ENCODE measurements at regions not wholly inside any gene's neighbourhood (a gene's known extent, or its start where the extent isn't known, plus 50 kb on each side); places are given as distances from the start of the nearest gene placed in this dataset.
"Not testable (repeated sequence)": the region's sequence is repeated elsewhere in the genome, so short reads cannot be mapped to it uniquely, and the experiment has no call there.

GRCh38 chr5:105145152-105145551 lies 1582.6 kb upstream of the NUDT12 start:
- ATAC-seq, result no peak

DNA sequence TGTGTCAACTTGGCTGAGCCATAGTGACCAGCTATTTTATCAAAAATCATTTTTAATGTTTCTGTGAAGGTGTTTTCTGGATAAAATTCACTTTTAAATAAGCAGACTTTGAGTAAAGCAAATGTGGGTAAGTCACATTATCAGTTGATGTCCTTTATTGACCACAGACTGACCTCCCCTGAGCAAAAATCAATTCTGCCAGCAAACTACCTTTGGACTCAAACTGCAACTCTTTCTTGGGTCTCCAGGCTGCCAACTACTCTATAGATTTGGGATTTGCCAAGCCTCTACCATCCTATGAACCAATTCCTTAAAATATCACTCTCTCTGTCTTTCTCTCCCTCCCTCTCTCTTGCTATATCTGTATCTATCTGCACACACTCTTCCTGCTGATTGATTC lies 1571.7 kb upstream of the NUDT12 start:
- ATAC-seq, result no peak

GRCh38 chr5:105133087-105133486 lies 1570.5 kb upstream of the NUDT12 start:
- no peak for ATAC-seq

GRCh38 chr5:105132581-105132980 lies 1570.0 kb upstream of the NUDT12 start:
- ATAC-seq, result no peak

DNA sequence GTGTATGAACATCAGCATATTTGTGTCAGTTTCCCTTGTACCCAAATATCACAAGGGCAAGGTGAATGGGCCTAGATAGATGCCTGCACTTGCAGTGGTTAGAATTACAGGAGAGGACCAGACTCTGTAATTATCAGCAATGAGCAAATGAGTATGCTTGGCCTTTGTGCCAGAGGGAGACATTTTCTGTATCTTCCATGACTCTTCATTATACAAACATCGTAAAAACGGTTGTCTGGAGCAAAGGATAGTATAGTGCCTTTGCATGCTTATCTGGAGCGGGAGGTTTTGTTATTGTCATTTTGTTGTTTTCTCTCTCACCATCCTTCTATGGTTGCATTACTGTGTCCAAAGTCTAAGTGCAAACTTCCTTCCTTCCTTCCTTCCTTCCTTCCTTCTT lies 1568.5 kb upstream of the NUDT12 start:
- ATAC-seq, result no peak

DNA sequence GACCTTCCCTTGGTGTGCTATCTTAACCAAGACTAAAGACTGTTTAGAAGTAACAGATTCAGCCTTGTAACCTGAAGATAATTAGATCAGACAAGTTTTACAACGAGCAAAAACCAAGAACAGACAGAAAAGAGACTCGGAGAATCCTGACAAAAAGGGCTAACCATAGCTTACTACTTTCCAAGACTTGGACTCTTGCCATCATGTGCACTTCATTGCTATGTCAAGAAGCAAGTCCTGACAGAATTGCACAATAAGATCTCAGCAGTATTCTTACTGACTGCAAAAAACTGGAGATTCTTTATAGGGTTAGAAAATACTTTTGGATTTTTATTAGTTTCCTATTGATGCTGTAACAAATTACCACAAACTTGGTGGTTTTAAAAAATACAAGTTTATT lies 1539.0 kb upstream of the NUDT12 start:
- ATAC-seq, result no peak

DNA sequence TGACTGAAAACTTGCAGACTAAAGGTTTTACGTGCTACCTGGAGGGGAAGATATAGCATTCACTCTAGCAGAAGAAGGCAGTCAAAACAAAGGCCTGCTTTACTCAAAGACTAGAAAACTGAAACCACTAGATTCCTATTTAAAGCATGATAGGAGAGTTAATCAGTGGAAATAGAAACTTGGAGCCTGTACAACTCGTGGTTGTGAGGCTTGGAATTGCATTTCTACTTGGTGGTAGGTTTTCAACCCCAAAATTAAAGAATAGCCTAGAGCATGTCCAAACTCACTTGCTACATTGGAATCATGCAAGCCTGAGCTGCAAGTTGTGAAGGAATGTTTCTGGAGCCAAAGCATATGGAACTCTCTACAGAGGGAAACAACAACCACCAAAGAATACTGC lies 1526.4 kb upstream of the NUDT12 start:
- no peak for ATAC-seq

- ATAC-seq, result no peak
These were observed 1525.5 kb upstream of the NUDT12 start for GRCh38 chr5:105088102-105088501.

- ATAC-seq, result no peak
These were observed 1495.3 kb upstream of the NUDT12 start for GRCh38 chr5:105057893-105058292.

GRCh38 chr5:105057001-105057436 lies 1494.4 kb upstream of the NUDT12 start:
- ATAC-seq, result no peak

DNA sequence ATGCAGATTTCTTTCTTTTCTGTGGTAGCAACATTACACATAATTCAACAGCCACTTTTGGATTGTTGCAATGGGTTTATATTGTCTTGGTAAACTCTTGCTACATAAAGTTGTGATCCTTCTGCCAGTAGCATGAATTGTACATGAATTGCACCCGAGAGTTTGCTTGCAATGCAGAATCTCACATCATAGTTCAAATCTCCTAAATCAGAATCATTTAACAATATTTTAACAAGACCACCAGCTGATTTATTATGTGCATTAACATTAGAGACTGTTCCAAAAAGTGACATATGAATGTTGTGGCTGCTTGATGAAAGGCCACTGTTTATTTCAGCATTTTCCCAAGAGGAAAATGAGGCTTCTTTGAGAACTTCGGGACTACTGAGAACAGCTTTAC lies 1491.8 kb upstream of the NUDT12 start:
- no peak for ATAC-seq

- no peak for ATAC-seq
These were observed 1480.0 kb upstream of the NUDT12 start for GRCh38 chr5:105042623-105043022.

GRCh38 chr5:105036814-105037213 lies 1474.2 kb upstream of the NUDT12 start:
- ATAC-seq, result not testable (repeated sequence)

DNA sequence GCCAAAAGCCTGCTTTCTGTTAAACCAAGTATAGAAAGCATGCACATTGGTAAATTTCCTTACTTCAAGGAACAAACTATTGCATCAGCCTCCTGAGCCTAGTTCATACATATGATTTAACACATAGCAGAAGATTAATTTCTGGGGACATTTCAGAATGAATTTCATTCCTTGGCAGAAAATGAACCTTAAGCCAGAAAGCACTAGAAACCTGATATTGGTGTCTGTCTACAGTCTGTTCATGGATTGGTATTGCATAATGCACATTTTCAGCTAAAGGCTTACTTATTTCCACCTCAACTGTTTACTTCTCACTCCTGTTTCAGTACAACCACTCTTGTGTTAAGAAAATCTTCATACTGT lies 1471.8 kb upstream of the NUDT12 start:
- ATAC-seq, result no peak

DNA sequence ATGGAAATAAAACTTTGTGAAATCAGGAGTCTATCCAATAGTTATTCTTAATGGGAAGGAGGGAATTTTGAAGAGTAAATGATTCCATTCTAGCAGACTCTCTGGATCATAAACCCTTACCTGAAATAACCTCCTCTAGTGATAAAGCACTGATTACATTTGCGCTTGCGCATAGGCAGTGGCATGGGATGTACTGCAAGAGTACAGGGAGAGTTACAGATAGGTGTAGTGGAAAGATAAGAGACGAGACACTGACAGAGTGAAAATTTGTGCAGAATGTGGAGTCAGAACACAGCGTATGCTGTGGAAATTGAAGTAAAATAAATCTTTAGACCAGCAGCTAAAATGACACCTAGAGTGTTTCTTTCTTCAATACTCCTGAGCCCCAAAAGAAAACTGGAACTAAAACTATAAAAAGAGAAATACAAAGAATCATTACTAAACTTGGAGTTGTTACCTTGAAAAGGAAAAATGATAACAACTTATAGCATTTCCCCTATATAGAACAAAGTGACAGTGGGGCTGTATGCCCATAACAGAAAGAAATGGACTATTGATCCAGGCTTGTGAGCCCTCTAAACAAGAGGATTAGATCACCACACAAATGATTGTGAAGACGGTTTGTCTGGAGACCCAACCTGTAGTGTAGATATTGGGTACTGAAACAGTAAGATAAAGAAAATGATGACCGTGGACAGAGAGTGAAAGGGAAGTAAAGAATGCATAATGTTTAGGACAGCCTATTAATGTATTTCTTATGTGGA lies 1471.2 kb upstream of the NUDT12 start:
- no peak for ATAC-seq

GRCh38 chr5:105032917-105033316 lies 1470.3 kb upstream of the NUDT12 start:
- ATAC-seq, result no peak

DNA sequence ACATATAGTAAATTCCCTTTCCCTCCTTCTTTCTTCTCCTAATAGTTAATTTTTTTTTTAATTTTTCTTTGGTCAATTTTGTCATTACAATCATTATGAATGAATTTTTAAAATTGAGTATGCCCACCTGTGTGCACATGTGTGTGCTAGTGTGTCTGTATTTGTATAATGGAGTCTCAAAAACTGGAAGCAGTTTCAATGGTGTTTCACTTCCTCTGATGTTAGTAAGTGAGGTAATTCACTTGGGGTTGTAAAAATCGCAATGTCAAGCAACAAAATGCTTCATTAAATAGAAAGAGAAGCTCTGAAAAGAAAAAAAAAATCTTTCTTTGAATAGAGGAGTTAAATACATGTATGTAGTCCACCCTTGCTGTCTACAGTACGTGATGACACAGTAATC lies 1467.6 kb upstream of the NUDT12 start:
- ATAC-seq, result no peak

GRCh38 chr5:105015098-105015497 lies 1452.5 kb upstream of the NUDT12 start:
- ATAC-seq, result no peak

GRCh38 chr5:104998572-104998971 lies 1436.0 kb upstream of the NUDT12 start:
- ATAC-seq, result no peak

- ATAC-seq, result no peak
These were observed 1435.6 kb upstream of the NUDT12 start for GRCh38 chr5:104998169-104998568.

- ATAC-seq, result no peak
These were observed 1424.5 kb upstream of the NUDT12 start for GRCh38 chr5:104987074-104987473.

- ATAC-seq, result no peak
These were observed 1414.9 kb upstream of the NUDT12 start for GRCh38 chr5:104977529-104977928.

- no peak for ATAC-seq
These were observed 1405.3 kb upstream of the NUDT12 start for GRCh38 chr5:104967806-104968410.

GRCh38 chr5:104965006-104965405 lies 1402.4 kb upstream of the NUDT12 start:
- ATAC-seq, result no peak

DNA sequence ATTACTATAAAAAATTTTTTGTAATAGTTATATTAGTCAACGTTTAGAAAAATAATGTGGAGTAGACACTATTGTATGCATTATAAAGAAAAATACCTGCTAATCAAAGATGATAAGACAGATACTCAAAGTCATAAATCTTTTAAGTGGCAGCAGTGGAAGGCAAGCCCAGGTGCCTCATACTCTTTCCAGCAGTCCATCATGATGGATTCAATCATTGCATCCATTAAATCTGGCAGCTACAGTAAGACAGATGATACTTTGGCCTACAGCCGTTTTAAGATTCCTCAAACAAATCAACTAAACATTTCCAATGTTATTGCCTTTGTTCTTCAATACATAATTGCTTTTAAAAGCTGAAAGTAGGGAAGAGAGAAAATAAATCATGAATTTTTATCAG lies 1392.9 kb upstream of the NUDT12 start:
- ATAC-seq, result no peak
